ENCODE measurements at regions not wholly inside any gene's neighbourhood (a gene's known extent, or its start where the extent isn't known, plus 50 kb on each side); places are given as distances from the start of the nearest gene placed in this dataset.

DNA sequence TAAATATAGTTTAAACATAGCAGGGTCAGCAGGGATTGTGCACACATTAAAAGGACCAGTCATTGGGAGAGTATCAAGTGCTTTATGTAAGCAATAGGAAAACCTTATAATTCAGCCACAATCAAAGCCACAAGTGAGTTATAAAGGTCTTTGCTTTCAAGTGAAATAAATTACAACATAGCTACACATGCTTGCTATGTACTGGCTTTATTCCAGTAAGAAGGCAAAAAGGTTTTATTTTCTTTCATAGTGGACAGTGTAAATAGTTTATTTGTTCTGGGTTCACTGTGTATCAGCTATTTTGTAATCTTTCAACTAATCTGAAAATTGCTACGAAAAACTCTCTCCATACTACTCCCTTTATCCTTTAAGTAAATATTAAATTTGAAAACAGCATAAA is 691.4 kb downstream of the PCDH7 start:
- no peak overlapping the region for H3K4me3 ChIP-seq (ENCODE audit: low read length)
- no peaks in the 10 kb centered on the region for H3K27me3 ChIP-seq (ENCODE audit: control insufficient read depth, insufficient read depth, low read length)
- no peak overlapping the region for H3K9ac ChIP-seq (ENCODE audit: low read depth, low read length)
- H3K4me1 ChIP-seq (ENCODE audit: control insufficient read depth, insufficient read depth, low read length): no peaks in the 10 kb centered on the region
- no peak overlapping the region for H3K4me2 ChIP-seq (ENCODE audit: low read length)
- H3K9me3 ChIP-seq (replicated peaks; ENCODE audit: low read length): no peaks in the 10 kb centered on the region
- H3K36me3 ChIP-seq (ENCODE audit: insufficient read depth, low read length): no peaks in the 10 kb centered on the region

DNA sequence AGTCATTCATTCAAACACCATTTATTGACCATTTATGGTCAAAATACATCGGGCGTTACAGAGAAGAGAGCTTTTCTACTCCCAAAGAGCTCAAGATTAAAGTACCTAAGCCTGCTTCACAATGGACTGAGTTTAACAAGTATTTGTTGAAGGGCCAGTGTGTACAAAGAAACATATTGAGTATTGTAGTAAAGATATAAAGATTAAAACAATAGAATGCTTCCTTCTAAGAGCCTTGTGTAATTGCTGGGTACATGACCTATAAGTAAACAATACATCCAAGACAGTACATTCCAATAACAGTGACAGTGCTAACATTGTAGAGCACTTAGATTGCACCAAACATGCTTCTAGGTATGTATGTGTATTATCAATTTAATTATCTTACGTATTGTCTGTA is 695.5 kb downstream of the PCDH7 start:
- Histone ChIP-seq H3K27me3 (ENCODE audit: control insufficient read depth, insufficient read depth, low read length) (no peaks in the 10 kb centered on the region), H3K4me3 (ENCODE audit: low read length) (no peak overlapping the region), H3K9me3 (replicated peaks; ENCODE audit: low read length) (no peaks in the 10 kb centered on the region), H3K36me3 (ENCODE audit: insufficient read depth, low read length) (no peaks in the 10 kb centered on the region), H3K9ac (ENCODE audit: low read depth, low read length) (no peak overlapping the region), H3K4me2 (ENCODE audit: low read length) (no peak overlapping the region), H3K4me1 (ENCODE audit: control insufficient read depth, insufficient read depth, low read length) (no peaks in the 10 kb centered on the region)

DNA sequence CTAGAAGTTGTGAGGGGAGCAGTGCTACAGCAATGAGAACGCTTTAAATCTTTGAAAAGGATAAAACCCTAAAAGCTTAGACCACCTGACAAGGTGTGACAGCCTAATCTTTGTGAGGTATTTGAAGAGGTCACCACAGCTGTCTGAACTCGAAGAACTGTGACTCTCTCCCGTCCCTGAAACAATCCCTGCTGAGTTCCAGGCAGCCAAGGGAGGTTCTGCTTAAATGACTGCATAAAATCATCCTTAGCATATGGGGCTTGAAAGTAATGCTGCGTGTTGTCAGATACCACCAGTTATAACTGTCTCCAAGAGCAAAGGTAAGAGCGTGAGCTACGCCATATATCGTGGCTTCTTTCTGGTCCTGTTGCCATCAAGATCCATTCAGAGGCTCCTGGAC is 696.3 kb downstream of the PCDH7 start:
- Histone ChIP-seq H3K27me3 (ENCODE audit: control insufficient read depth, insufficient read depth, low read length) (no peaks in the 10 kb centered on the region), H3K9me3 (replicated peaks; ENCODE audit: low read length) (no peaks in the 10 kb centered on the region), H3K4me1 (ENCODE audit: control insufficient read depth, insufficient read depth, low read length) (no peaks in the 10 kb centered on the region), H3K36me3 (ENCODE audit: insufficient read depth, low read length) (no peaks in the 10 kb centered on the region), H3K4me2 (ENCODE audit: low read length) (no peak overlapping the region), H3K4me3 (ENCODE audit: low read length) (no peak overlapping the region), H3K9ac (ENCODE audit: low read depth, low read length) (no peak overlapping the region)

DNA sequence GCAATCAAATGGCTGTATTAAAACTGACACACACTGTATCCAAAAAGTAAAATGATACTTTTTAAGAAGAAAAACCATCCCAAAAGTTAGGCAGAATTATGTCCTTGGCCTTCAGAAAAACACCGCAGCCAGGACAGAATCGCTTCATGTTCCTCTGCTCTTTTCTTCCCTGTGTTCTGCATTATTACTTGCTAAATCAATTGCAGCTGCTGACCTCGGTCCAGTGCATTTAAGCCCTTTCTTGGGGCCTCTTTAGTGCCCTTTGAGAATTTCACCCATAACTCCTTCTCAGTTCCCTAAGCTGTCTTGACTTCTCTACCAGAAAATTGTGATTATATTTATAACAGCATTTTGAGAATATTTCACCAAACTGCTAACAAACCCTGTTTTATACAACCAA is 696.9 kb downstream of the PCDH7 start:
- no peaks in the 10 kb centered on the region for H3K4me1 ChIP-seq (ENCODE audit: control insufficient read depth, insufficient read depth, low read length)
- no peaks in the 10 kb centered on the region for H3K27me3 ChIP-seq (ENCODE audit: control insufficient read depth, insufficient read depth, low read length)
- no peak overlapping the region for H3K9ac ChIP-seq (ENCODE audit: low read depth, low read length)
- no peaks in the 10 kb centered on the region for H3K9me3 ChIP-seq (replicated peaks; ENCODE audit: low read length)
- no peak overlapping the region for H3K4me3 ChIP-seq (ENCODE audit: low read length)
- no peaks in the 10 kb centered on the region for H3K36me3 ChIP-seq (ENCODE audit: insufficient read depth, low read length)
- H3K4me2 ChIP-seq (ENCODE audit: low read length): no peak overlapping the region

DNA sequence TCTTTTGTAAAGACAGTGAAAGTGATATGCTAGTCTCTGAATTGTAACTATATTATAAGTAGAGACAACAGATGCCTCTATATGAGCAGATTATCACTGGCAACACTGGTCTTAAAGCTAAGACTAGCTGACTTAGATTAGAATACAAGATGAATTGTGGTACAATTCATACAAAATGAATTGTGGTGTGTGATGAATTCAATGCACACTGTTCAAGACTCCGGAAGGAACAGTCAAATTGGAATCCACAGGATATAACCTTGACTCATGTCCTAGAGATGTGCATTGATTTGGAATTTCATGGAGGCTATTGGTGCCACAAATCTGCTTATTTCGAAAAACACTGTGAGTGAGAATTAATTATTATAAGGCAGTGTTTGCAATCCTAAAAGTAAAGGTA is 701.8 kb downstream of the PCDH7 start:
- no peaks in the 10 kb centered on the region for H3K27me3 ChIP-seq (ENCODE audit: control insufficient read depth, insufficient read depth, low read length)
- H3K4me3 ChIP-seq (ENCODE audit: low read length): no peak overlapping the region
- H3K9me3 ChIP-seq (replicated peaks; ENCODE audit: low read length): no peaks in the 10 kb centered on the region
- H3K9ac ChIP-seq (ENCODE audit: low read depth, low read length): no peak overlapping the region
- no peak overlapping the region for H3K4me2 ChIP-seq (ENCODE audit: low read length)
- no peaks in the 10 kb centered on the region for H3K4me1 ChIP-seq (ENCODE audit: control insufficient read depth, insufficient read depth, low read length)
- H3K36me3 ChIP-seq (ENCODE audit: insufficient read depth, low read length): no peaks in the 10 kb centered on the region

DNA sequence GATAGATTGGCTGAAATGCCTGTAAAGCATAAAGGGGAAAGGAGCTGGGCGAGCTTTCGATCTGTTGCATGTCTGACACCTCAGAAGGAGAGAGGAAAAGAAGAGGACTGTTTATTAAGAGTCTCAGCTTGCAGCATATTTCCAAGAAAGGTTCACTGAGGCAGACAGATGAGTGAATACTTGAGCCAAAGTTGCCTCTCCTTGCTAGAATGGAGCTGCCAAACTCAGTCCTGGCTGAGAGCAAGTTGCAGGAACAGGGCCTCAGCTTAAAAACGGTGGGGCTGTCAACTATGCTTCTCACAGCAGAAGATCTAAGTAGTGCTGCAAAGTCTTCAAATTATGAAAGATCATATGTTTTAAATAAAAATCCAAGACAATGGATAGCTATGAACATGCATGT is 707.5 kb downstream of the PCDH7 start:
- H3K9ac ChIP-seq (ENCODE audit: low read depth, low read length): no peak overlapping the region
- no peak overlapping the region for H3K4me3 ChIP-seq (ENCODE audit: low read length)
- H3K4me2 ChIP-seq (ENCODE audit: low read length): no peak overlapping the region
- no peaks in the 10 kb centered on the region for H3K36me3 ChIP-seq (ENCODE audit: insufficient read depth, low read length)
- H3K9me3 ChIP-seq (replicated peaks; ENCODE audit: low read length): no peaks in the 10 kb centered on the region
- no peaks in the 10 kb centered on the region for H3K4me1 ChIP-seq (ENCODE audit: control insufficient read depth, insufficient read depth, low read length)
- H3K27me3 ChIP-seq (ENCODE audit: control insufficient read depth, insufficient read depth, low read length): no peaks in the 10 kb centered on the region

DNA sequence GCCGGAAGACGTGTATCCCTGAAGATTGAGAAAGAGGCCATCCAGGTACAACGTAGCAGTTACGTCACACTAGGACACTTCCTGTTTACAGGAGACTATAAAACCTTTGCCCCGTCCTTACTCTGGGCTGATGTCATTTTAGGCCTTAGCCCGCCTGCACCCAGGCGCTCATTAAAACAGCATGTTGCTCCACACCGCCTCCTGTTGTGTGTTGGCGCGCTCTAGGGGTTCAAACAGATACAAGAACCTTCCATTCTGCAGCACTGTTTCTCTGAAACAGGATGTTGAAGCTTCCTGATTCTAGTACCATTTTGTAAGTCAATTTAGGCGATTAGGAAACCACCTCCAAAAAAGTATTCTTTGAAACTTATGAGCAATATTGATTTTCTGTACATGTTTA is 722.1 kb downstream of the PCDH7 start:
- no peak overlapping the region for H3K4me3 ChIP-seq (ENCODE audit: low read length)
- H3K27me3 ChIP-seq (ENCODE audit: control insufficient read depth, insufficient read depth, low read length): no peaks in the 10 kb centered on the region
- H3K4me1 ChIP-seq (ENCODE audit: control insufficient read depth, insufficient read depth, low read length): peaks cover 3% of the 10 kb centered on the region
- no peak overlapping the region for H3K4me2 ChIP-seq (ENCODE audit: low read length)
- H3K9me3 ChIP-seq (replicated peaks; ENCODE audit: low read length): no peaks in the 10 kb centered on the region
- H3K9ac ChIP-seq (ENCODE audit: low read depth, low read length): no peak overlapping the region
- H3K36me3 ChIP-seq (ENCODE audit: insufficient read depth, low read length): no peaks in the 10 kb centered on the region

DNA sequence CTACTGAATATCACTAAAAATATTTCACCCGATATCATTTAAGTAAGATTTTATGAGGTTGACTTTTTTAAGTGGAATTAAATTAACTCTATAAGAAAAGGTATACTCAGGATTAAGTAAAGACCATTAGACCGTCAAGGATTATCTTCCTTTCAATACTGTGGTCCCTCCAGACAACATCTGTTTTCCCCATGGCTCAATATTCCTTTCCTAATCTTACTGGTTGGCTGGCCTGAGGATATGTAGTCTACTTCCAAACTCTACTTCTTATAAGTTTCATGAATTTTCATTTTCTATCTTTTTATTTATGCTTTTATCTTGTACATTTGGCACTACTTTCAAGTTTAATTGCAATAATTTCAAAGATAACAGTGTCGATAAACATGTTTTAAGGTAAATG is 725.4 kb downstream of the PCDH7 start:
- Histone ChIP-seq H3K27me3 (ENCODE audit: control insufficient read depth, insufficient read depth, low read length) (no peaks in the 10 kb centered on the region), H3K9me3 (replicated peaks; ENCODE audit: low read length) (no peaks in the 10 kb centered on the region), H3K4me2 (ENCODE audit: low read length) (no peak overlapping the region), H3K36me3 (ENCODE audit: insufficient read depth, low read length) (no peaks in the 10 kb centered on the region), H3K4me3 (ENCODE audit: low read length) (no peak overlapping the region), H3K4me1 (ENCODE audit: control insufficient read depth, insufficient read depth, low read length) (peaks cover 7% of the 10 kb centered on the region), H3K9ac (ENCODE audit: low read depth, low read length) (no peak overlapping the region)

DNA sequence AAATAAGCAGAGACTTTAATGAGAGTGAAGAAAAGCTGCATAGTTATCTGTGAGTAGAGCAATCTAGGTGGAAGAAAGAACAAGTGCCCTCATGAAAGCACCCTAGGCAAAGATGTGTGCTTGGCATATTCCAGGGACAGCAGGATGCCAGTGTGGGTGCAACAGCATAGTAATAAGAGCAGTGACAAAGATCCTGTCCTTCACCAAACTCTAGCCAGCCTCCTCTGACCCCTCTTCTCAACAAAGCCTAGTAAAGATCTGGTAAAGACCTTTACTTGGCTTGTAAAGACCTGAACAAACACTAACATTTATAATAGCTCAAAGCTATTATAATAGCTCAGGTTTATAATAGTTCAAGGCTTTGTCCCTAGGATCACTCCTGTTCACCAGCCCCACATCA is 735.4 kb downstream of the PCDH7 start:
- Histone ChIP-seq H3K9me3 (replicated peaks; ENCODE audit: low read length) (no peaks in the 10 kb centered on the region), H3K27me3 (ENCODE audit: control insufficient read depth, insufficient read depth, low read length) (no peaks in the 10 kb centered on the region), H3K36me3 (ENCODE audit: insufficient read depth, low read length) (no peaks in the 10 kb centered on the region), H3K9ac (ENCODE audit: low read depth, low read length) (no peak overlapping the region), H3K4me1 (ENCODE audit: control insufficient read depth, insufficient read depth, low read length) (peaks cover 11% of the 10 kb centered on the region), H3K4me2 (ENCODE audit: low read length) (no peak overlapping the region), H3K4me3 (ENCODE audit: low read length) (no peak overlapping the region)

DNA sequence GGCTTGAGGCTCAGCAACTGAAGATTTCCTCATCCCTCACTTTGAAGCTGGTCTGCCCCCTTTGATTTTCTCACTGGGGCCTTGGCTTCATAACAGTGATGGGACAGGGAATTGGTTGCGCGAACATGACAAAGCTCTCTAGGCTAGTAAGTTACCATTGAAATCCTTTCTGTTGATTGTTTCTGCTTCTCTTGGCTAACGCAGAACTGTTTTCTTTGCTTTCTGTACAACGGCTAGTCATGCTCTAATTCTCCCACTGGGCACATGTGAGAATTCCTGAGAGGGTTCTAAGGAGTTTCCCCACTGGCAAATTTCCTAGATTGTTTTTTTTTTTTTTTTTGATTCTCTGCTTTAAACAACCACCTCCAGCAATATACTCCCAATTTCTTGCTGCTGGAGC is 738.6 kb downstream of the PCDH7 start:
- Histone ChIP-seq H3K9ac (ENCODE audit: low read depth, low read length) (no peak overlapping the region), H3K4me2 (ENCODE audit: low read length) (peak overlapping the region; percentile 14), H3K4me1 (ENCODE audit: control insufficient read depth, insufficient read depth, low read length) (peaks cover 21% of the 10 kb centered on the region), H3K4me3 (ENCODE audit: low read length) (no peak overlapping the region), H3K27me3 (ENCODE audit: control insufficient read depth, insufficient read depth, low read length) (no peaks in the 10 kb centered on the region), H3K9me3 (replicated peaks; ENCODE audit: low read length) (no peaks in the 10 kb centered on the region), H3K36me3 (ENCODE audit: insufficient read depth, low read length) (no peaks in the 10 kb centered on the region)

DNA sequence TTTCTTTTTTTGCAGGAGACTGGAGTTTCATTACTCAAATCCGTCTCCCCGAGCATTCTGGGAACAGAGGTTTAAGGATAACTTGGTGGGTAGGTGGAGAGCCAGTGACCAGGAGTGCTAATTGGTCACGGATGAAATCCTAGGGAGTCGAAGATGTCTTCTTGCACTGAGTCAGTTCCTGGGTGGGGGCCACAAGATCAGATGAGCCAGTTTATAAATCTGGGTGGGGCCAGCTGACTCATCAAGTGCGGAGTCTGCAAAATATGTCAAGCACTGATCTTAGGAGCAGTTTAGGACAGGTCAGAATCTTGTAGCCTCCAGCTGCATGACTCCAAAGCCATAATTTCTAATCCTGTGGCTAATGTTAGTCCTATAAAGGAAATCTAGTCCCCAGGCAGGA is 741.3 kb downstream of the PCDH7 start:
- no peaks in the 10 kb centered on the region for H3K9me3 ChIP-seq (replicated peaks; ENCODE audit: low read length)
- H3K9ac ChIP-seq (ENCODE audit: low read depth, low read length): no peak overlapping the region
- H3K36me3 ChIP-seq (ENCODE audit: insufficient read depth, low read length): no peaks in the 10 kb centered on the region
- no peaks in the 10 kb centered on the region for H3K27me3 ChIP-seq (ENCODE audit: control insufficient read depth, insufficient read depth, low read length)
- H3K4me1 ChIP-seq (ENCODE audit: control insufficient read depth, insufficient read depth, low read length): peaks cover 21% of the 10 kb centered on the region
- H3K4me2 ChIP-seq (ENCODE audit: low read length): no peak overlapping the region
- H3K4me3 ChIP-seq (ENCODE audit: low read length): no peak overlapping the region

DNA sequence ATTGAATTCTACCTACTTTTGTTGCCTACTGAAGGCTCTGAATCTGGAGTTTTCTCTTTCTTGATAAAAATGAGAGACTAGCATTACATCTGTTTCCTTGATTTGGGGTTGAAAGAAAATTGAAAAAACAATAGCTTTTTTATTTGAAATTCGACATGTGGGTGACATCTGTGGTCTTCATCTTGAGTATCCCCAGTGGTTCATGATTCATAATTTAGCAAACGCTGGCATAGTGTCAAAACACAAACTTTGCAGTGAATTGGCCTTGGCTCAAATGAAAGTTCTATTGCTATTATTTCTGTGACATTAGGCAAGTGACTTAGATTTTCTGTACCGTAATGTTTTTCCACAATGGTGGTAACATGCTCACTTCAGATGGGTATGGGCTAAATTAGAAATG is 747.6 kb downstream of the PCDH7 start:
- Histone ChIP-seq H3K4me1 (ENCODE audit: control insufficient read depth, insufficient read depth, low read length) (no peaks in the 10 kb centered on the region), H3K4me3 (ENCODE audit: low read length) (no peak overlapping the region), H3K27me3 (ENCODE audit: control insufficient read depth, insufficient read depth, low read length) (no peaks in the 10 kb centered on the region), H3K4me2 (ENCODE audit: low read length) (no peak overlapping the region), H3K9me3 (replicated peaks; ENCODE audit: low read length) (no peaks in the 10 kb centered on the region), H3K9ac (ENCODE audit: low read depth, low read length) (no peak overlapping the region), H3K36me3 (ENCODE audit: insufficient read depth, low read length) (no peaks in the 10 kb centered on the region)

DNA sequence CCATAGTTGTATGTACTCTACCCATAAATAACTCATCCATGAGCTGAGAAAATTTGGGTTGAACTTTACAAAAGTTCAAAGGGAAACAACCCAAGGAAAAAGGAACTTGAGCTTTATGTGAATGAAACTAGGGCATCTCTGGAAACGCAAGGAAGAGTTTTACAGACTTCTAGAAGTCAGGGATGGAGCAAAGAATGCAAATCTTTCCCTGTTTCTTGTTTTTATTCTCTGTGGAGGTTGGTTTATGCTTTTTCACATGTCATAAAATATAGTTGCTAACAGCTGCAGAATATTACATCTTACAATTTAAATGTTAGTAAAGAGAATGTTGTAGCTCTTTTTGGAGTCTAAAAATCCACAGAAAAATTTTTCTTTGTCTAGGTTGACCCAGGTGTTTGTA is 754.1 kb downstream of the PCDH7 start:
- H3K9me3 ChIP-seq (replicated peaks; ENCODE audit: low read length): no peaks in the 10 kb centered on the region

More for the DNA sequence above, 754.1 kb downstream of the PCDH7 start:
- Histone ChIP-seq H3K27me3 (ENCODE audit: control insufficient read depth, insufficient read depth, low read length) (no peaks in the 10 kb centered on the region), H3K4me2 (ENCODE audit: low read length) (no peak overlapping the region), H3K36me3 (ENCODE audit: insufficient read depth, low read length) (no peaks in the 10 kb centered on the region), H3K4me3 (ENCODE audit: low read length) (no peak overlapping the region), H3K4me1 (ENCODE audit: control insufficient read depth, insufficient read depth, low read length) (no peaks in the 10 kb centered on the region), H3K9ac (ENCODE audit: low read depth, low read length) (no peak overlapping the region)
